MV-4-11 (cell line): ENCODE measurements at regions not wholly inside any gene's neighbourhood (a gene's known extent, or its start where the extent isn't known, plus 50 kb on each side); places are given as distances from the start of the nearest gene placed in this dataset.

Experiments
- DNase-seq: peaks from one replicate; lab custom pipeline; 2025; lab: John Stamatoyannopoulos, UW

DNA sequence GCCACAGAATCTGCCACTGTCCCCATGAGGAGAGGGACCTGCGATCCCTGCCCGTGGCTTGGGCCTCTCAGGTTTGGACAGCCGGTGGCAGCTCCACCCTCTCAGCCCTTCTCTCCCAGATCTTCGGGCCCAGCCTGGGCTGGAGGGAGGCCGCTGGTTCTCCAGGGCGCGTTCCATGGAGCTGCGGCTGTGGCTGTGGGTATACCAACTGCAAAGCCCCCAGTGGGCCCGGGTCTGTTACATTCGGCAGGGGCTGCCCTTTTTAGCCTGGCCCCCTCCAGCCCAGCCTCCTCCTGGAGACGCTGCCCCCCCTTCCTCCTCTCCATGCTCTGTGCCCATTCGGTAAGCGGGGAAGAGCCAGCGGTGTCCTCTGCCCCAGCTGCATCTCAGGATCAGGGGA lies 64.7 kb upstream of the ZNF469 start:
- DNase-seq = no peak

DNA sequence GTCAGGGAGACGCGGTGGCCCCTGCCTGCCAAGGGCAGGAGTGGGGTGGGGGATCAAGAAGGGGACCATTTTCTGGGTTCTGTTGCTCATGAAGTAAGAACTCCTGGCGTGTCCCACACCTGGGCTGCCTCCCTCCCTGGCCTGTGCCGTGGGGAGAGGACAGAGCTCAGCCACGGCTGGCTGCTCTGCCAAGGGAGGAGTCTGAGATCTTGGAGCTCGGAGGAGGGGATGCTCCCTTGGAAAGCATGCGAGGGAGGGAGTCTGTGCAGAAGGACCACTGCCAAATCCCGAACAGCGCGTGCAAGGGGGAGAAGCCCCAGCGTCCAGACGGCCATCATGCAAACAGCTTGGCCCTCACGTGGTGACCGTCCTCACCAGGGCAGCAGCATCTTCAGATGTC lies 64.2 kb upstream of the ZNF469 start:
- no peak for DNase-seq

DNA sequence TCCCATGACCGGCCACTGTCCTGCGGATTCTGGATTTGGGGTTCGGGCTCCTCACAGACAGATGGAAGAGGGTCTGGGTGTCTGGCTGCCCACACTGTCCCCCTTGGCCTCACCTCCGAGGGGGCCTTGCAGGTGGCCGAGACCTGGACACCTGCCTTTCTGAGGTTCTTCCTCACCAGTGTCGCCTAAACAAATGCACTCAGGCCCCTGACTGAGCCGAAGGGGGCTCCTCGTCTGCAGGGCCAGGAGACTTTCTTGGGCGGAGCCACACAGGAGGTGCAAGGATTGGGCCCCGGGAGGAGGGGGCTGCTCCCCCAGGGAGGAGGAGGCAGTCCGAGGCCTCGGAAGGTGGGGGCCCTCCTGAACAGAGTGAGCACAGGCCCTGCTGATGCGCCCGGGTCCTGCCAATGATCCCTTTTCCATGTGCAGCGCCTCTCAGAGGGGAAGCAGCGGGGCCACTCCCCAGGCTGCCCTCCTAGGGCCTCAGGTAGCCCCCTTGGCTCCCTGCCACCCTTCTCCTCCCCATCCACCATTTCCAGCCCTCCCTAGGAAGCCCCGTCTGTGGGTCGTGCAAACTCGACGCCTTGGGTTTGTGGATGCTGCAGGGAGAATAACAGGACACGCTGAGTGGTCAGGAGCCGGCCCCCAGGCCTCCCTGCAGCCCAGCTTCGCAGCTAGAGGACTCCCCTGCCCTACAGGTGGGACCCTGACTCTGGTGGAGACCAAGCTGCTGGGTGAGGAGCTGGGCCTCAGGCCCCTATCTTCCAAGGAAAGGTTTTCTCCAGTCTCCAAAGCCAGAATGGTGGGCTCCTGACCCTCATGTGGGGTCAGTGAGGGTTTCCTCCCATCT lies 63.4 kb upstream of the ZNF469 start:
- DNase-seq = no peak

DNA sequence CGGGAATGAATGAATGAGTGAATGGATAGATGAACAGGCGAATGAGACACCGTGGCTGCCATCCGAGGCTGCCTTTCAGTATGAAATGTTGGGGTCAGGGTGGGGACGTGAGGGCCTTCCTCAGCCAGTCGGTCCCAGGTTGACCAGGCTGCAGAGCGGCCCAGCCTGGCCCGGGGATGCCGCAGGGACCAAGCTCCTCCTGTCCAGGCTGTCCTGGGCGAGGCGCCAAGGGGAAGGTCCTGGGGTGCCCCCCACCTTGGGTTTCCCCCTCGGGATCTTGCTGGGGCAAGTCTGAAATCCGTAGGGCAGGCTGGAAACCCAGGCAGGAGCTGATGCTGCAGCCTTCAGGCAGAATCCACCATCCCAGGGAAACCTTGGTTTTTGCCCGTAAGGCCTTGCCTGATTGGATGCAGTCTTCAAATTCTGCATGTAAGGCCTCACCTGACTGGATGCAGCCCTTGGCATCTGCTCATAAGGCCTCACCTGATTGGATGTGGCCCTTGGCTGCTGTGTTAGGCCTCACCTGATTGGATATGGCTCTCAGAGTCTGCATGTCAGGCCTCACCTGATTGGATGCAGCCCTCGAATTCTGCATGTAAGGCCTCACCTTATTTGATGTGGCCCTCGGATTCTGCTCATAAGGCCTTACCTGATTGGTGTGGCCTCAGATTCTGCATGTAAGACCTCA lies 61.7 kb upstream of the ZNF469 start:
- DNase-seq = no peak

DNA sequence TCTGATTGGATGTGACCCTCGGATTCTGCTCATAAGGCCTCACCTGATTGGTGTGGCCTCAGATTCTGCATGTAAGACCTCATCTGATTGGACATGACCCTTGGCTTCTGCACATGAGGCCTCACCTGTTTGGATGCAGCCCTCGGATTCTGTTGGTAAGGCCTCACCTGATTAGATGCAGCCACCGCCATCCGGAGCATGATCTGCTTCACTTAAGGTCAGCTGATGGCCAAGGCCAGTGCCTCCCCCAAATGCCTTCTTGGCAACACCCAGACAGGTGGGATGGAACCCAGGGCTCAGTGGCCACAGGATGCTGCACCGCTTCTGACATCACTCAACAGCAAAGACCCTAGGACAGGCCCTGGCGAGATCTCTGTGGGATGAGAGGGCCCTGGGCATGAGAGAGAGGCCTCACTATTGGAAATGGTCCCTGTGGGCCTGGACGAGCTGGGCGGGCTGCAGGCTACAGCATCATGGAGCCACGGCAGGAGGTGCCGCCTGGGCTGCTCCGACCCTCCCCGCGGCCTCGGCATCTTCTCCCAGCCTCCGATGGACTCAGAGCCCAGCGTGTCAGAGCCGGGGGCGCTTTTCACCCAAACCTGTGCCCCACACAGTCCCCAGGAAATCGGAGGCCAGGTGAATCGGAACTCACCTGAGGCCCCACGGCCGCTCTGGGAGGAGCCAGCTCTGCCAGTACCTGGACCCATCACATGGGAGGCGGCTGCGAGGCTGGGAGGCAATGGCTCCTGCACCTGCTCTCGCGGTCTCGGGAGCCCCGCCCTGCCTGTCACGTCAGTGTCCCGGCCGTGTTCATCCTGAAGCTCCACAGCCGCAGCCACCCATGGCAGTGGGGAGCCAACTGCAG lies 60.9 kb upstream of the ZNF469 start:
- DNase-seq = no peak

DNA sequence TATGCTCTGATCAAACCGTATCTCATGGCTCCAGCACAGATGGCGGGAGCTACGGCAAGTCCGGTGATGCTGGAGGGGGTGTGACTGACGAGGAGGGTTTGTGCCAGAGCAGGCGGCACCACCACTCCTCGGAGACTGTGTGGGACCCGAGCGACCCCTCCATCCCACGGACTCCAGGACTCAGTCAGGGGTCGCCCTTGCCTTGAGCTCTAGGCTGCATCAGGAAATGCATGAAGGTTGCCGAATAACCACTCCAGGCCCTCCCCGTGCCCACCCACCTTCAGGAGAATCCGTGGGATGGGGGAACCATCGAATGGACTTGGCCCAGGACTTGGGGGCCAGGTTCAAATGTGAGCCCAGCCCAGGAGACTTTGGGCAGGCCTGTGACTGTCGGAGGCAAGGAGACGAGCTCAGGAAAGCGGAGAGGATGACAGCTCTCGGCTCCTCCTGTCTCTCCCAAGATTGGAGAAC lies 60.2 kb upstream of the ZNF469 start:
- DNase-seq = no peak

DNA sequence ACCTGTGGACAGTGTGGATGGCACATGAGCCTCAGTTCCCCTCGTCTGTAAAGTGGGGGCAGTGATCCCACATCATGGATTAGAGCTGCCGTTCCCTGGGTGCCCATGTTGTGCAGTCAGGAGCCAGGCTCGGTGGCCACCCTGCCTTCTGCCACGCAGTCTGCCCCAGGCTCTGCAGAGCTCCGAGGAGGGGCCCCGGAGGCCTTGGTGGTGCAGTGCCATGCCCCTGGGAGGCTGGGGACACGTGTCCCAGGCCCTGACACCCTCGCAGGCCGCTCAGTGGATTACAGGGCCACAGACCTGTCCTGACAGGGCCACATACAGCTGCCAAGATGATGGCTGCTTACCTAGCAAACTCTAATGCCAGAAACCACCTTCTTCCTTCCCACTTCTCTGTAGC lies 59.7 kb upstream of the ZNF469 start:
- DNase-seq = no peak

DNA sequence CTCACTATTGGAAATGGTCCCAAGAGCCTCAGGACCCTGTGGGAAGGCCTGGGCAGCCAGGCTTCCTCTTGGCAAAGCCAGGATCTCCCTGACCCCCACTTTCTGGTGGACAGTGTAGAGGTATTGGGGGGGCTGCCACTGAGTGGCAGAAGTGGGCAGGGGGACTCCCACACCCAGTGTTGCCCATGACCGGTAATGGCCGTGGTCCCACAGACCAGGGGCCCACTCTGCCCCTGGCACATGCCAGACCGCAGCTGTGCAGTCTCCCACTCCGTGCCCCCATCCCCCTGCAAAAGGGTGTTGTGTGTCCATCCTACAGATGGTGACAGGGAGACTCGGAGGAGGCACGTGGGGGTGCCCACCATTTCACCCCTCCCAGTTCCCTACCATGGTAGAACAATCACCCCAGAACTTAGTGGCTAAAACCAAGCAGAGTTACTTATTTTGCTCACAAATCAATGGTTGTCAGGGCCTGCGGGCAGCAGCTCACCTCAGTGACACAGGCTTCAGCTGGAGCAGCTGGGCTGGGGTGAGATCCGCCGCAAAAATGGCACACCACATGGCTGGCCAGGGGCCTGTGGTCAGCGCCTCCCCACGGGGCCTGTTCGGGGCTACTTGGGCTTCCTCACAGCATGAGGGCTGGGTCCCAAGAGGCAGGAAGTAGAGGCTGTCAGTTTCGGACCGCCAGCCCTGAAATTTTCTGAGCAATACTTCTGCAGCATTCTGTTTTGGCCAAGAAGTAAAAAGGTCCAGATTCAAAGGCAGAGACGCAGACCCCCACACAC lies 59.0 kb upstream of the ZNF469 start:
- no peak for DNase-seq

DNA sequence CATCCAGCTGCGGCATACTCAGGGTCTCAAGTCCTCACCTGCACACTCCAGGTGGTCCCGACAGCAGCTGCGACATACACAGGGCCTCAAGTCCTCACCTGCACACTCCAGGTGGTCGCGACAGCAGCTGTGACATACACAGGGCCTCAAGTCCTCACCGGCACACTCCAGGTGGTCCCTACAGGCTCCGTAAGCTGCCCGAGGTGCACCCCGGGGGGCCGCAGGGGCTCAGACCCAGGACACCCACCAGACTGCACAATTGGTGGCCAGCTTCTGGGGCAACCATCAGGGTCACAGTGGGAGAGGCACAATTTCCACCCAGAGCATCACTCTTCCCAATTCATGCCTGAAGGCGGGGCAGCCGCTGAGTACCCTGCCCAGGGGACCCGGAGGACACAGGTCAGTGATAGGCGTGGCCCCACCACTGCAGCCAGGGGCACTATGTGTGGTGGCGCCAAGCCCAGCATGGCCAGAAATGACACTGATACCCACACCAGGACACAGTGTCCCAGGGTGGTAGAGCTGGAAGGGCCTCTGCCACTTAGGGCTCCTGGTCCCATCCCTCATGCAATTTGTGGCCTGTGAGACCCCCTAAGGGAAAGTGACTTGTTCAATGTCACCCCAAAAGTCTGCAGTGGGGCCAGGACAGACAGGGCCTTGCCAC lies 57.5 kb upstream of the ZNF469 start:
- no peak for DNase-seq

DNA sequence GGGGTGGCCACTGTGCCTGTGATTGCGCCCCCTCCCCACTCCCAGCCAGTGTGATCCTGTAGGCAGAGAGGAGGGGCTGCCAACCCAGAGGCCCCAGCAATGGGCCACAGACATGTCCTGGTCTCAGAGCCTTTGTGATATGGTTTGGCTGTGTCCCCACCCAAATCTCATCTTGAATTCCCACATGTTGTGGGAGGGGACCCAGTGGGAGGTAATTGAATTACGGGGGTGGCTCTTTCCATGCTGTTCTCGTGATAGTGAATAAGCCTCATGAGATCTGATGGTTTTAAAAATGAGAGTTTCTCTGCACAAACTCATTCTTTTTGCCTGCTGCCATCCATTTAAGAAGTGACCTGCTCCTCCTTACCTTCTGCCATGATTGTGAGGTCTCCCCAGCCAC lies 56.8 kb upstream of the ZNF469 start:
- no peak for DNase-seq

DNA sequence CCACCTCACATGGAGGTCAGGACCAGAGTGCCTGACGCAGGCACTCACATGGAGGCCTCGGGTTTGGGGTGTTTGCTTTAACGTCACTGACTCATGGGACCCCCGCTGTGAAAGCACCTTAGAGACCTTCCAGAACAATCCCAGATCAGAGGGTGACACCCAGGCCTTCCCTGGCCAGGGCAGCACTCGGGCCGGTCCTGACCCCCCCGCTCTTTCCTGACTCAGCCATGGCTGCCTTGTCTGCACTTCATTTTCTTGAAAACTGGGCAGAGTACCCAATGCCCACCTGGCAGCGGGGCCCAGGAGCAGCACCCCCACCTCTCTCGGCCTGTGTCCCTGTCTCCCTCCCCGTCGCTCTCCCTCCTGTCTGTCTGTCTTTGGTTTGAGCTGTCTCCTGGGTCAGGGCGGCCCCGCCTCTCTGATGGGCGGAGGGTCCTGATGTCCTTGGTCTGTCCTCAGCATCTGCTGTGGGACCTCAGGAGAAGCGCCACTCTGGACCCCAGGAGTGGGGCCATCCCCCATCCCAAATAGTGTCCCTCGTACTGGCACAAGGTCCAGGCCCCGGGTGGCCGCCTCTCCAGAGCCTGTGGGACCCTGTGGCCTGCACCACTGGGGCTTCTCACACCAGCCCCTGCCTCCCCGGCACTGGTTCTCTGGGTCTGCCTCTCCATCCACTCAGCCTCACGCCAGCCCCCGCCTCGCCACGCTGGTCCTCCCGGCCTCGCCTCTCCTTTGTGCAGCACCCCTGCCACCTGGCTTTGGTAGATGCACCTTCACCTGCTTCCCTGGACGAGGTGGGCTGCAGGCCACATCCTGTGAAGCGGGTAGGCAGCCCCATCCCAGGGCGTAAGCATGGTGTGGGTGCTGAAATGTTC lies 55.9 kb upstream of the ZNF469 start:
- no peak for DNase-seq

DNA sequence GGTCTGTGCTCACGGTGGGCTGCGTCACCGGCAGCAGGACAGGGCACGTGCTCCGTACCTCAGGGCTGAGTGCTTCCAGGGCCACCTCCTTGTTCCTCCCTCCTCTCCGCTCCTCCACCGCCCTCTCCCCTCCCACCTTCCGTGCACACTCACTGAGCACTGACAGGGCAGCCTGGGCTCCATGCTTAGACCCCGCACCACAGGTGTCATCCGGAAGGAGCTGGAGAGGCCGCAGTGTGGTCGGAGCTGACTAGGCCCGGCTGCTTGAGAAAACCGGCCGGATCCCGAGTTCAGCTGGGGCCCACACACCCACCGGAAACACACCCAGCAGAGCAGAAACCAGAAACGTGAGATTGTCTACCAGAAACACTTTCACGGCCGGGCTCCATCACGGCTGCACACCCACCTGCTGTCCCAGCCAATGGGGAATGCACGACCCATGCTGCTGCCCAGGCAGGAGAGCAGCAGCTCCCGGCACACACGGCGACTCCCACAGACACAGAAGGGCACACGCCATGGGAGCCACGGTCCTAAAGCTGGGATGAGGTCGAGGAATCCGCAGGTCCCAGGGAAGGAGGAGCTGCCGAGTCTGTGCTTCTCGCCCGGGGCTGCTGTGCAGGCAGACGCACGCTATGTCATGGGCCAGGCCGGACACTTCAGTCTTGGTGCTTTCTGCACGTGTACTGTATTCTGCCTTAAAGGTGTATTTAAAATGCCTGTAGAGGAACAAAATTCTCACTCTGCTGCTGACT lies 55.0 kb upstream of the ZNF469 start:
- no peak for DNase-seq

DNA sequence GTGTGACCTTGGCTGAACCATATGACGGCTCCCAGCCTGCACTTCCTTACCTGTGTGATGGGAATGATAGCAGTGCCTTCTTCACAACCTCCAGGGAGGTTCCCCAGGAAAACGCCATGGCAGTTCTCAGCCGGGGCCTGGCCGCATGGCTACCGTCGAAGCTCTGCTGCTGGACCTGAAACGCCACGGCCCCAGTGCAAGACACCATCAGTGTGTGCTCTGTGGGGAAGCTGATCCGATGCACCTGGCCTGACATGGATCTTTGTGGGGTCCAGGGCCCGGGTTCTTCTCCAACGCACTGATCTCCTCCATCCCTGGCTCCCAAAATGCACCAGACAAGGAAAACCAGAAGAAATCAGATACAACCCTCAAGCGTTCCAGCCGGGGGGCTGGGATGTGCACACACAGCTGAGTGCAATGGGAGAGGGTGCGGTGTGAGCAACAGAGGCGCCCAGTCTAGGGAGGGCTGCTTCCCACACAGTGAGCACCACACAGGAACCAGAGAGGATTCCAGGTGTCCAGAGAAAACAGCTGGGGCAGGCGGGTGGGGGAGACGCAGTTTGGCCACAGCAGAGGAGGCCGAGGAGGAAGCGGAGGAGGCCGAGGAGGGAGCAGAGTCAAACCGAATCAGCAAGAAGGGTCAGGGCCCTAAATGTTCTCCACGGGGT lies 54.3 kb upstream of the ZNF469 start:
- no peak for DNase-seq

DNA sequence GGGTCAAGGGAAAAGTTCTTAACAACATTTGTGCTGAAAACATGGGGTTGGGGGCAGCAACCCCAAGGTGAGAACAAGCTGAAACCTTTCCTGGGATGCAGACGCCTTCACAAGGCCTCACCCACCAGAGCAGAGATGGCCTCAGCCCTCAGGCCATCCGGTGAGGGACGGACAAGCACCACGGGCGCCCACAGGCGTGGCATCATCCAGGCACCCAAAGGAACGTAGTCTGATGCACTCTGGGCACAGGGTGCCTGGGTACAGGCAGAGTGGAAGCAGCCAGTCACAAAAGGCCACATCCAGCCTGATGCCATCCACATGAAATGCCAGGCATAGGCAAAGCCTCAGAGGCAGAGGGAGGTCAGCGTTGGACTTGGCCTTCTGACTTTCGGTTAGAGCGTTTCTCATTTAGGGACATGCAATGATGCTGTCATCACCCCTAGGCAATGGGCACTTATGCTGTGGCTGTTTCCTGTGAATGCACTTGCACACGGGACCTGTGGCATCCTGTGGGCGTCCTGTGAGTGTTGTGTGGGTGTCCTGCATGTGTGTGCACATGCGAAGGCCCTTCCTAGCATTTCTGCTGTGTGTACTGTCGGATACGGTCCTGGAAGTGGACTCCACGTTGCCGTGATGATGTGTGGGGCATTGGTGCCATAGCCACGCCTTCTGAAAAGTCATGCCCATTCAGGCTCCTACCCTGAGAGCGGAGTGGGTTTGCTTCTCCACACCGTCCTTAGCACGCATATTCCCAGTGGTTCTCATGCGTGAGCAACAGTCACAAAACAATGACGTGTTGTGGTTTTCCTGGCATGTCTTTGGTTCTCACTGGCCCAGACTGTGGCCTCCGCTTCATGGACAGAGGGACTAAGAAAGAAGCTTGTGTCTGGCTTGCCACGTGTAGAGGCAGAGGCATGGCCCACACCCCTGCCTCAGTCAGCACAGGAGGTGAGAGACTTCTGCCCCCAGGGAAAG lies 52.7 kb upstream of the ZNF469 start:
- no peak for DNase-seq

DNA sequence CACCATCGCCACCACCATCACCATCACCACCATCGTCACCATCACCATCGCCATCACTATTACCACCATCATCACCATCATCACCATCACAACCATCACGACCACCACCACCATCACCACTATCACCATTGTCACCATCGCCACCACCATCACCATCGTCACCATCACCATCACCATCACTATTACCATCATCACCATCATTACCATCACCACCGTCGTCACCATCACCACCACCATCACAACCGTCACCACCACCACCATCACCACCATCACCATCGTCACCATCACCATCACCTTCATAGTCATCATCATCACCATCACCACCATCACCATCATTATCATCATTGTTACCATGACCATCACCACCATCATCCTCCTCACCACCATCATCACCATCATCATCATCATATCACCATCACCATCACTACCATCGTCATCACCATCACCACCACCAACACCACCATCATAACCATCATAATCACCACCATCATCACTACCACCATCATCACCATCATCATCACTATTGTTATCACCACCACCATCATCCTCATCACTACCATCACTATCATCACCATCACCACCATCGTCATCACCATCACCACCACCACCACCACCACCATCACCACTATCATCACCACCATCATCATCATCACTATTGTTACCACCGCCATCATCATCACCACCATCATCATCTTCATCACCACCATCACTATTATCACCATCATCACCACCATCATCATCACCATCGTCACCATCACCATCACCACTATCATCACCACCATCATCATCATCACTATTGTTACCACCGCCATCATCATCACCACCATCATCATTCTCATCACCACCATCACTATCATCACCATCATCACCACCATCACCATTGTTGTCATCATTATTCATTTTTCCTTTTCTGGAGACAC lies 51.5 kb upstream of the ZNF469 start:
- DNase-seq = no peak
